HTR-8/SVneo (cell line): ENCODE measurements at regions not wholly inside any gene's neighbourhood (a gene's known extent, or its start where the extent isn't known, plus 50 kb on each side); places are given as distances from the start of the nearest gene placed in this dataset.
A peak's percentile ranks its signal among the peaks of the same experiment; 100 is the strongest.
"Not testable (repeated sequence)": the region's sequence is repeated elsewhere in the genome, so short reads cannot be mapped to it uniquely, and the experiment has no call there.

Source experiments
- DNase-seq: peaks from one replicate; pipeline ENCODE4 v3.0.0; 2011; ENCODE audit warnings: low spot score, mixed read lengths; ENCODE audit not compliant: insufficient read length
- FAIRE-seq: peaks from 2 replicates; lab custom pipeline; 2011; peaks lifted over from hg19 to GRCh38; lab: Jason Lieb, UNC

- DNase-seq (no peak), FAIRE-seq (no peak)
Measured at GRCh38 chr7:155377071-155377837, 79.6 kb downstream of the INSIG1 start.

- FAIRE-seq (no peak), DNase-seq (no peak)
Measured at GRCh38 chr7:155377838-155378579, 79.9 kb upstream of the EN2 start.

GRCh38 chr7:155378580-155378934, 79.4 kb upstream of the EN2 start:
- FAIRE-seq (no peak), DNase-seq (no peak)

GRCh38 chr7:155378959-155379871, 78.7 kb upstream of the EN2 start:
- DNase-seq (no peak), FAIRE-seq (no peak)

GRCh38 chr7:155380221-155380861, 77.6 kb upstream of the EN2 start:
- no peak for FAIRE-seq
- DNase-seq = peak; percentile 73

- FAIRE-seq (no peak), DNase-seq (no peak)
Measured at GRCh38 chr7:155380976-155381851, 76.7 kb upstream of the EN2 start.

- FAIRE-seq (no peak), DNase-seq (no peak)
Measured at GRCh38 chr7:155381852-155382801, 75.8 kb upstream of the EN2 start.

GRCh38 chr7:155382802-155383171, 75.1 kb upstream of the EN2 start:
- DNase-seq (no peak), FAIRE-seq (no peak)

- DNase-seq (no peak), FAIRE-seq (no peak)
Measured at GRCh38 chr7:155383756-155384491, 74.0 kb upstream of the EN2 start.

- FAIRE-seq (no peak), DNase-seq (no peak)
Measured at GRCh38 chr7:155384751-155385150, 73.2 kb upstream of the EN2 start.

- not testable (repeated sequence) for DNase-seq, FAIRE-seq
Measured at GRCh38 chr7:155385182-155385581, 72.7 kb upstream of the EN2 start.

GRCh38 chr7:155386608-155387007, 71.3 kb upstream of the EN2 start:
- no peak for FAIRE-seq

GRCh38 chr7:155387066-155387620, 70.8 kb upstream of the EN2 start:
- no peak for DNase-seq
- no peak for FAIRE-seq

More at GRCh38 chr7:155386608-155387007, 71.3 kb upstream of the EN2 start:
- no peak for DNase-seq

GRCh38 chr7:155388561-155388960, 69.4 kb upstream of the EN2 start:
- FAIRE-seq (no peak), DNase-seq (no peak)

GRCh38 chr7:155391414-155391813, 66.5 kb upstream of the EN2 start:
- FAIRE-seq (no peak), DNase-seq (no peak)

- FAIRE-seq (no peak), DNase-seq (no peak)
Measured at GRCh38 chr7:155392726-155393570, 65.0 kb upstream of the EN2 start.
